NCI-H748 (cell line): ENCODE measurements at regions not wholly inside any gene's neighbourhood (a gene's known extent, or its start where the extent isn't known, plus 50 kb on each side); places are given as distances from the start of the nearest gene placed in this dataset.

Experiments used
- DNase-seq: peaks from one replicate; lab custom pipeline; 2025; ENCODE audit not compliant: unreplicated experiment; lab: John Stamatoyannopoulos, UW

GRCh38 chr13:30006246-30006645 lies 155.8 kb upstream of the UBL3 start:
- no peak for DNase-seq

- DNase-seq, result no peak
These were observed 153.8 kb upstream of the UBL3 start for GRCh38 chr13:30004204-30004603.

GRCh38 chr13:30002577-30002976 lies 152.2 kb upstream of the UBL3 start:
- DNase-seq, result no peak

- DNase-seq, result no peak
These were observed 150.0 kb upstream of the UBL3 start for GRCh38 chr13:30000370-30000765.

- DNase-seq, result no peak
These were observed 149.3 kb upstream of the UBL3 start for GRCh38 chr13:29999492-30000369.

- no peak for DNase-seq
These were observed 145.9 kb upstream of the UBL3 start for GRCh38 chr13:29996316-29996715.

GRCh38 chr13:29994911-29995595 lies 144.6 kb upstream of the UBL3 start:
- no peak for DNase-seq

- no peak for DNase-seq
These were observed 143.5 kb upstream of the UBL3 start for GRCh38 chr13:29993716-29994488.

GRCh38 chr13:29993196-29993595 lies 142.8 kb upstream of the UBL3 start:
- DNase-seq, result no peak

- no peak for DNase-seq
These were observed 140.9 kb upstream of the UBL3 start for GRCh38 chr13:29991343-29991742.

GRCh38 chr13:29987340-29987739 lies 136.9 kb upstream of the UBL3 start:
- no peak for DNase-seq

- DNase-seq, result no peak
These were observed 129.9 kb upstream of the UBL3 start for GRCh38 chr13:29980339-29980738.

GRCh38 chr13:29978211-29978610 lies 127.8 kb upstream of the UBL3 start:
- DNase-seq, result no peak

- DNase-seq, result no peak
These were observed 127.2 kb upstream of the UBL3 start for GRCh38 chr13:29977476-29978120.

- DNase-seq, result no peak
These were observed 126.1 kb upstream of the UBL3 start for GRCh38 chr13:29976535-29976934.

GRCh38 chr13:29975283-29975682 lies 124.9 kb upstream of the UBL3 start:
- no peak for DNase-seq

GRCh38 chr13:29969286-29969685 lies 118.9 kb upstream of the UBL3 start:
- no peak for DNase-seq

- DNase-seq, result no peak
These were observed 113.9 kb upstream of the UBL3 start for GRCh38 chr13:29964181-29964845.

- DNase-seq, result no peak
These were observed 112.7 kb upstream of the UBL3 start for GRCh38 chr13:29963089-29963488.

- no peak for DNase-seq
These were observed 110.7 kb upstream of the UBL3 start for GRCh38 chr13:29961036-29961670.
